ENCODE measurements at regions not wholly inside any gene's neighbourhood (a gene's known extent, or its start where the extent isn't known, plus 50 kb on each side); places are given as distances from the start of the nearest gene placed in this dataset.
"Not testable (repeated sequence)": the region's sequence is repeated elsewhere in the genome, so short reads cannot be mapped to it uniquely, and the experiment has no call there.

GRCh38 chr5:102049517-102049916, 246.6 kb downstream of the SLCO4C1 start:
- TF ChIP-seq POLR2AphosphoS5 (IDR thresholded peaks at IDR 0.05; ENCODE audit: low read depth, low read length) (no peak), REST (IDR thresholded peaks at IDR 0.05; ENCODE audit: insufficient read depth in 1 of 2, low read depth in 2 of 2, low read length in 1 of 2) (no peak), CTCF (IDR thresholded peaks at IDR 0.05) (no peak), SIN3A (IDR thresholded peaks at IDR 0.05; ENCODE audit: borderline replicate concordance, insufficient read depth, low read depth, low read length) (no peak), TCF7L2 (IDR thresholded peaks at IDR 0.05; ENCODE audit: low read depth, low read length) (no peak)
- intact Hi-C loops (cut with micrococcal nuclease; ENCODE audit: unreplicated experiment) (no loop called here), in situ Hi-C loops (cut with HindIII; ENCODE audit: low pct_unique_long_range_greater_than_20kb, low sequenced_read_pairs) (no loop called here)
- H3K36me3 ChIP-seq (ENCODE audit: control insufficient read depth, insufficient read depth, low read length): no peaks in the 10 kb centered on the region
- H3K9me3 ChIP-seq (ENCODE audit: control insufficient read depth, insufficient read depth, low read depth, low read length): no peaks in the 10 kb centered on the region
- no peak overlapping the region for H3K27ac ChIP-seq (ENCODE audit: low read length)
- ATAC-seq (no peak), DNase-seq (ENCODE audit: low read depth, low spot score) (no peak)
- no peaks in the 10 kb centered on the region for H3K4me1 ChIP-seq (ENCODE audit: control insufficient read depth, insufficient read depth, low read length)
- BruUV-seq (replicated peaks): no TSS peak
- ChIA-PET CTCF (no interaction called here), POLR2A (no interaction called here)
- no peaks in the 10 kb centered on the region for H3K27me3 ChIP-seq (ENCODE audit: control insufficient read depth, insufficient read depth, low read length)
- H3K4me3 ChIP-seq (ENCODE audit: low read depth in 2 of 2, low read length in 2 of 2): no peak overlapping the region

GRCh38 chr5:102048940-102049339, 247.1 kb downstream of the SLCO4C1 start:
- TF ChIP-seq SIN3A (IDR thresholded peaks at IDR 0.05; ENCODE audit: borderline replicate concordance, insufficient read depth, low read depth, low read length): no peak
- TF ChIP-seq CTCF (IDR thresholded peaks at IDR 0.05): no peak
- no peak for TF ChIP-seq REST (IDR thresholded peaks at IDR 0.05; ENCODE audit: insufficient read depth in 1 of 2, low read depth in 2 of 2, low read length in 1 of 2)
- no peak for TF ChIP-seq TCF7L2 (IDR thresholded peaks at IDR 0.05; ENCODE audit: low read depth, low read length)
- TF ChIP-seq POLR2AphosphoS5 (IDR thresholded peaks at IDR 0.05; ENCODE audit: low read depth, low read length): no peak
- H3K27me3 ChIP-seq (ENCODE audit: control insufficient read depth, insufficient read depth, low read length): no peaks in the 10 kb centered on the region
- CTCF ChIA-PET: no interaction called here
- BruUV-seq (replicated peaks): no TSS peak
- intact Hi-C loops (cut with micrococcal nuclease; ENCODE audit: unreplicated experiment) (no loop called here), in situ Hi-C loops (cut with HindIII; ENCODE audit: low pct_unique_long_range_greater_than_20kb, low sequenced_read_pairs) (no loop called here)
- no peak for ATAC-seq
- DNase-seq (ENCODE audit: low read depth, low spot score): no peak
- H3K4me1 ChIP-seq (ENCODE audit: control insufficient read depth, insufficient read depth, low read length): no peaks in the 10 kb centered on the region
- H3K27ac ChIP-seq (ENCODE audit: low read length): no peak overlapping the region
- H3K4me3 ChIP-seq (ENCODE audit: low read depth in 2 of 2, low read length in 2 of 2): no peak overlapping the region
- no peaks in the 10 kb centered on the region for H3K9me3 ChIP-seq (ENCODE audit: control insufficient read depth, insufficient read depth, low read depth, low read length)
- H3K36me3 ChIP-seq (ENCODE audit: control insufficient read depth, insufficient read depth, low read length): no peaks in the 10 kb centered on the region
- POLR2A ChIA-PET: no interaction called here

- POLR2A ChIA-PET; ATAC-seq; H3K4me3 ChIP-seq (ENCODE audit: low read depth in 2 of 2, low read length in 2 of 2); DNase-seq (ENCODE audit: low read depth, low spot score); H3K4me1 ChIP-seq (ENCODE audit: control insufficient read depth, insufficient read depth, low read length); in situ Hi-C loops (cut with HindIII; ENCODE audit: low pct_unique_long_range_greater_than_20kb, low sequenced_read_pairs); H3K36me3 ChIP-seq (ENCODE audit: control insufficient read depth, insufficient read depth, low read length); BruUV-seq (replicated peaks); H3K27ac ChIP-seq (ENCODE audit: low read length); CTCF ChIA-PET; intact Hi-C loops (cut with micrococcal nuclease; ENCODE audit: unreplicated experiment); H3K27me3 ChIP-seq (ENCODE audit: control insufficient read depth, insufficient read depth, low read length); H3K9me3 ChIP-seq (ENCODE audit: control insufficient read depth, insufficient read depth, low read depth, low read length): not testable (repeated sequence)
Measured at GRCh38 chr5:102047073-102047472, 249.0 kb downstream of the SLCO4C1 start.
